HS-27A (cell line): ENCODE measurements at regions not wholly inside any gene's neighbourhood (a gene's known extent, or its start where the extent isn't known, plus 50 kb on each side); places are given as distances from the start of the nearest gene placed in this dataset.
"Not testable (repeated sequence)": the region's sequence is repeated elsewhere in the genome, so short reads cannot be mapped to it uniquely, and the experiment has no call there.

Experiments used
- DNase-seq: peaks from one replicate; pipeline ENCODE4 v3.0.0-alpha.2; 2012; ENCODE audit warnings: low read depth, missing footprints

GRCh38 chr21:17738176-17738953, 80.8 kb downstream of the C21orf91 start:
- DNase-seq = no peak

- DNase-seq = no peak
Measured at GRCh38 chr21:17736072-17736471, 83.1 kb downstream of the C21orf91 start.

GRCh38 chr21:17733209-17733608, 85.9 kb downstream of the C21orf91 start:
- no peak for DNase-seq

- peak; percentile 8 for DNase-seq
Measured at GRCh38 chr21:17732306-17732705, 86.8 kb downstream of the C21orf91 start.

GRCh38 chr21:17731554-17731953, 87.6 kb downstream of the C21orf91 start:
- DNase-seq = no peak

- DNase-seq = no peak
Measured at GRCh38 chr21:17730782-17731181, 88.4 kb downstream of the C21orf91 start.

- no peak for DNase-seq
Measured at GRCh38 chr21:17729455-17729854, 89.7 kb downstream of the C21orf91 start.

GRCh38 chr21:17727361-17727760, 91.8 kb downstream of the C21orf91 start:
- no peak for DNase-seq

- DNase-seq = no peak
Measured at GRCh38 chr21:17726047-17726829, 92.9 kb downstream of the C21orf91 start.

GRCh38 chr21:17725339-17725738, 93.8 kb downstream of the C21orf91 start:
- DNase-seq = no peak

- DNase-seq = no peak
Measured at GRCh38 chr21:17712887-17713286, 100.2 kb upstream of the BTG3 start.

- DNase-seq = no peak
Measured at GRCh38 chr21:17711896-17712295, 99.2 kb upstream of the BTG3 start.

GRCh38 chr21:17709266-17709611, 96.5 kb upstream of the BTG3 start:
- DNase-seq = no peak

GRCh38 chr21:17708522-17709265, 96.0 kb upstream of the BTG3 start:
- DNase-seq = no peak

- DNase-seq = no peak
Measured at GRCh38 chr21:17699524-17700189, 87.0 kb upstream of the BTG3 start.

GRCh38 chr21:17697473-17697872, 84.8 kb upstream of the BTG3 start:
- DNase-seq = no peak

- DNase-seq = not testable (repeated sequence)
Measured at GRCh38 chr21:17694416-17694815, 81.7 kb upstream of the BTG3 start.

GRCh38 chr21:17693801-17694200, 81.1 kb upstream of the BTG3 start:
- DNase-seq = no peak

- no peak for DNase-seq
Measured at GRCh38 chr21:17690078-17690494, 77.4 kb upstream of the BTG3 start.

- no peak for DNase-seq
Measured at GRCh38 chr21:17688912-17689874, 76.5 kb upstream of the BTG3 start.

GRCh38 chr21:17682924-17683323, 70.2 kb upstream of the BTG3 start:
- DNase-seq = no peak
